22Rv1 (cell line): ENCODE measurements at regions not wholly inside any gene's neighbourhood (a gene's known extent, or its start where the extent isn't known, plus 50 kb on each side); places are given as distances from the start of the nearest gene placed in this dataset.

Experiments used
- CTCF ChIP-seq: fragments of 450-650 bp; IDR thresholded peaks from 2 replicates; pipeline ENCODE4 v1.5.1; 2017; ENCODE audit warnings: mild to moderate bottlenecking
- ZFX ChIP-seq: fragments of 450-650 bp; IDR thresholded peaks from 2 replicates; pipeline ENCODE4 v1.6.1; 2017; ENCODE audit warnings: antibody characterized with exemption, borderline replicate concordance

DNA sequence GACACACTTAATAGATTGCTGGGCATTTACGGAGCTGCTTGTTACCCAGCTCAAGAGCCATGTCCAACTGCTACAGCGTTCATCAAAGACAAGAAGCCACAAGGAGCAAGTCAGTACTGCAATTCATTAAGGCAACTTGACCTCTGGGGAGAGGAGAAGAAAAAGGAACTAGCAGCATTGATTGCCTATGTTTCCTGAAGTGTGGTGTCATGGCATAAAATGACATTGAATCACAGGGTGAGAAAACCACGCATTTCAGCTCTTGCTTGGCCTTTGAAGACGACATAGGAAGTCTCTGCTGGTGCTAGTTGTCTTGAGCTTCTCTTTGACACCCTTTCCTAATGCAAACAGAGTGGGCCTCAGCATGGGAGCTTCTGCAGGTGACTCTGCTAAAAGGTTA, 139.1 kb downstream of the CDH26 start:
- TF ChIP-seq CTCF, result no peak
- TF ChIP-seq ZFX, result no peak
